ENCODE measurements at regions not wholly inside any gene's neighbourhood (a gene's known extent, or its start where the extent isn't known, plus 50 kb on each side); places are given as distances from the start of the nearest gene placed in this dataset.

GRCh38 chr9:109855540-109855939, 75.5 kb downstream of the PALM2AKAP2 start:
- no peak for TF ChIP-seq HNRNPLL (IDR thresholded peaks at IDR 0.05; ENCODE audit: low read depth, low read length, poor library complexity, severe bottlenecking)
- TF ChIP-seq HOXA7 (CRISPR knock-in tag; IDR thresholded peaks at IDR 0.05), result no peak
- TF ChIP-seq REST (IDR thresholded peaks at IDR 0.05; ENCODE audit: borderline replicate concordance in 1 of 2, low read depth in 1 of 2, low read length in 2 of 2), result no peak
- TF ChIP-seq, protein P1, sequence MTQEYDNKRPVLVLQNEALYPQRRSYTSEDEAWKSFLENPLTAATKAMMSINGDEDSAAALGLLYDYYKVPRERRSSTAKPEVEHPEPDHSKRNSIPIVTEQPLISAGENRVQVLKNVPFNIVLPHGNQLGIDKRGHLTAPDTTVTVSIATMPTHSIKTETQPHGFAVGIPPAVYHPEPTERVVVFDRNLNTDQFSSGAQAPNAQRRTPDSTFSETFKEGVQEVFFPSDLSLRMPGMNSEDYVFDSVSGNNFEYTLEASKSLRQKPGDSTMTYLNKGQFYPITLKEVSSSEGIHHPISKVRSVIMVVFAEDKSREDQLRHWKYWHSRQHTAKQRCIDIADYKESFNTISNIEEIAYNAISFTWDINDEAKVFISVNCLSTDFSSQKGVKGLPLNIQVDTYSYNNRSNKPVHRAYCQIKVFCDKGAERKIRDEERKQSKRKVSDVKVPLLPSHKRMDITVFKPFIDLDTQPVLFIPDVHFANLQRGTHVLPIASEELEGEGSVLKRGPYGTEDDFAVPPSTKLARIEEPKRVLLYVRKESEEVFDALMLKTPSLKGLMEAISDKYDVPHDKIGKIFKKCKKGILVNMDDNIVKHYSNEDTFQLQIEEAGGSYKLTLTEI (CRISPR knock-in tag; conservative IDR thresholded peaks at IDR 0.05), result no peak
- no peak for TF ChIP-seq NR2C2 (CRISPR knock-in tag; IDR thresholded peaks at IDR 0.05; ENCODE audit: borderline replicate concordance)
- TF ChIP-seq MEF2D (CRISPR knock-in tag; IDR thresholded peaks at IDR 0.05), result no peak
